ENCODE measurements at regions not wholly inside any gene's neighbourhood (a gene's known extent, or its start where the extent isn't known, plus 50 kb on each side); places are given as distances from the start of the nearest gene placed in this dataset.

DNA sequence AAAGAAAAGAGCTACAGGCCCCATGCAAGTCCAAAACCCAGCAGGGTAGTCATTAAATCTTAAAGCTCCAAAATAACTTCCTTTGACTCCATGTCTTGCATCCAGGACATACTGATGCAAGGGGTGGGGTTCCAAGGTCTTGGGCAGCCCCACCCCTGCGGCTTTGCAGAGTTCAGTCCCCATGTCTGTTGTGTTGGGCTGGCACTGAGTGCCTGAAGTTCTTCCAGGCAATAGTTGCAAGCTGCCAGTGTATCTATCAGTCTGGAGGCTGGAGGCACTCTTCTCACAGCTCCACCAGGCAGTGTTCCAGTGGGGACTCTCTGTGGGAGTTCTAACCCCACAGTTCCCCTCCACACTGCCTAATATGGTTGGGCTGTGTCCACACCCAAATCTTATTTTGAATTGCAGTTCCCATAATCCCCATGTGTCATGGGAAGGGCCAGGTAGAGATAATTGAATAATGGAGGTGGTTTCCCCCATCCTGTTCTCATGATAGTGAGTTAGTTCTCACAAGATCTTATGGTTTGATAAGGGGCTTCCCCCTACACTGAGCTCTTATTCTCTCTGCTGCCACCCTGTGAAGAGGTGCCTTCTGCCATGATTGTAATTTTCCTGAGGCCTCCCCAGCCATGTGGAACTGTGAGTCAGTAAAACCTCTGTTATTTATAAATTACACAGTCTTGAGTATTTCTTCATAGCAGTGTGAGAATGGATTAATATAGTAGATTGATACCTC lies 237.5 kb upstream of the ADRA1B start:
- H3K4me1 ChIP-seq (ENCODE audit: low read length), result peaks cover 13% of the 10 kb centered on the region
- TF ChIP-seq EZH2 (optimal IDR thresholded peaks at IDR 0.05; ENCODE audit: low read depth, low read length), result no peak
- TF ChIP-seq, protein P1, sequence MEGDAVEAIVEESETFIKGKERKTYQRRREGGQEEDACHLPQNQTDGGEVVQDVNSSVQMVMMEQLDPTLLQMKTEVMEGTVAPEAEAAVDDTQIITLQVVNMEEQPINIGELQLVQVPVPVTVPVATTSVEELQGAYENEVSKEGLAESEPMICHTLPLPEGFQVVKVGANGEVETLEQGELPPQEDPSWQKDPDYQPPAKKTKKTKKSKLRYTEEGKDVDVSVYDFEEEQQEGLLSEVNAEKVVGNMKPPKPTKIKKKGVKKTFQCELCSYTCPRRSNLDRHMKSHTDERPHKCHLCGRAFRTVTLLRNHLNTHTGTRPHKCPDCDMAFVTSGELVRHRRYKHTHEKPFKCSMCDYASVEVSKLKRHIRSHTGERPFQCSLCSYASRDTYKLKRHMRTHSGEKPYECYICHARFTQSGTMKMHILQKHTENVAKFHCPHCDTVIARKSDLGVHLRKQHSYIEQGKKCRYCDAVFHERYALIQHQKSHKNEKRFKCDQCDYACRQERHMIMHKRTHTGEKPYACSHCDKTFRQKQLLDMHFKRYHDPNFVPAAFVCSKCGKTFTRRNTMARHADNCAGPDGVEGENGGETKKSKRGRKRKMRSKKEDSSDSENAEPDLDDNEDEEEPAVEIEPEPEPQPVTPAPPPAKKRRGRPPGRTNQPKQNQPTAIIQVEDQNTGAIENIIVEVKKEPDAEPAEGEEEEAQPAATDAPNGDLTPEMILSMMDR (IDR thresholded peaks at IDR 0.05; ENCODE audit: low read length), result no peak
- no peak for TF ChIP-seq EZH2phosphoT487 (IDR thresholded peaks at IDR 0.05; ENCODE audit: low read length)
- H3K36me3 ChIP-seq (replicated peaks; ENCODE audit: insufficient read depth, low read length), result no peaks in the 10 kb centered on the region
- H3K79me2 ChIP-seq (ENCODE audit: low read length), result no peaks in the 10 kb centered on the region
- H2AFZ ChIP-seq (ENCODE audit: low read length), result no peak overlapping the region
- DNase-seq, result no peak
- H4K20me1 ChIP-seq (ENCODE audit: insufficient read depth, low read length), result no peaks in the 10 kb centered on the region
- H3F3A ChIP-seq (ENCODE audit: insufficient read depth, low read length), result no peaks in the 10 kb centered on the region; the same call in 1 of the 2 replicates
- H3K4me2 ChIP-seq (ENCODE audit: low read depth, low read length), result no peak overlapping the region
- no peaks in the 10 kb centered on the region for H3K9me2 ChIP-seq (replicated peaks; ENCODE audit: insufficient read depth, low read length)
- no peaks in the 10 kb centered on the region for H3K27me3 ChIP-seq (replicated peaks; ENCODE audit: insufficient read depth, low read length)
- no peaks in the 10 kb centered on the region for H3K9me3 ChIP-seq (replicated peaks; ENCODE audit: insufficient read depth, low read length)
- H3K9ac ChIP-seq (ENCODE audit: low read length), result no peak overlapping the region
- H3K27ac ChIP-seq (ENCODE audit: low read length), result no peak overlapping the region
- H3K4me3 ChIP-seq (ENCODE audit: low read length), result no peak overlapping the region

DNA sequence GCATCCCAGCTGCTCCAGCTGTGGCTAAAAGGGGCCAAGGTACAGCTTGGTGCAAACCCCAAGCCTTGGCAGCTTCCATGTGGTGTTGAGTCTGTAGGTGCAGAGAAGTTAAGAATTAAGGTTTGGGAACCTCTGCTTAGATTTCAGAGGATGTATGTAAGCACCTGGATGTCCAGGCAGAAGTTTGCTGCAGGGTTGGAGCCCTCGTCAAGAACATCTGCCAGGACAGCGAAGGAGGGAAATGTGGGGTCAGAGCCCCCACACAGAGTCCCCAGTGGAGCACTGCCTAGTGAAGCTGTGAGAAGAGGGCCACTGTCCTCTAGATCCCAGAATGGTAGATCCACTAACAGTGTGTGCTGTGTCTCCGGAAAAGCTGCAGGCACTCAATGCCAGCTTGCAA lies 236.2 kb upstream of the ADRA1B start:
- H2AFZ ChIP-seq (ENCODE audit: low read length), result no peak overlapping the region
- H3K27me3 ChIP-seq (replicated peaks; ENCODE audit: insufficient read depth, low read length), result no peaks in the 10 kb centered on the region
- peaks cover 13% of the 10 kb centered on the region for H3K4me1 ChIP-seq (ENCODE audit: low read length)
- no peaks in the 10 kb centered on the region for H4K20me1 ChIP-seq (ENCODE audit: insufficient read depth, low read length)
- H3K36me3 ChIP-seq (replicated peaks; ENCODE audit: insufficient read depth, low read length), result no peaks in the 10 kb centered on the region
- no peak overlapping the region for H3K4me2 ChIP-seq (ENCODE audit: low read depth, low read length)
- H3K9me2 ChIP-seq (replicated peaks; ENCODE audit: insufficient read depth, low read length), result no peaks in the 10 kb centered on the region
- H3F3A ChIP-seq (ENCODE audit: insufficient read depth, low read length), result no peaks in the 10 kb centered on the region; the same call in 1 of the 2 replicates
- no peak for DNase-seq
- H3K9ac ChIP-seq (ENCODE audit: low read length), result no peak overlapping the region
- no peaks in the 10 kb centered on the region for H3K9me3 ChIP-seq (replicated peaks; ENCODE audit: insufficient read depth, low read length)
- H3K79me2 ChIP-seq (ENCODE audit: low read length), result no peaks in the 10 kb centered on the region
- H3K4me3 ChIP-seq (ENCODE audit: low read length), result no peak overlapping the region
- no peak overlapping the region for H3K27ac ChIP-seq (ENCODE audit: low read length)
- TF ChIP-seq, protein P1 (IDR thresholded peaks at IDR 0.05; ENCODE audit: low read length), result no peak
- no peak for TF ChIP-seq EZH2 (optimal IDR thresholded peaks at IDR 0.05; ENCODE audit: low read depth, low read length)
- TF ChIP-seq EZH2phosphoT487 (IDR thresholded peaks at IDR 0.05; ENCODE audit: low read length), result no peak

DNA sequence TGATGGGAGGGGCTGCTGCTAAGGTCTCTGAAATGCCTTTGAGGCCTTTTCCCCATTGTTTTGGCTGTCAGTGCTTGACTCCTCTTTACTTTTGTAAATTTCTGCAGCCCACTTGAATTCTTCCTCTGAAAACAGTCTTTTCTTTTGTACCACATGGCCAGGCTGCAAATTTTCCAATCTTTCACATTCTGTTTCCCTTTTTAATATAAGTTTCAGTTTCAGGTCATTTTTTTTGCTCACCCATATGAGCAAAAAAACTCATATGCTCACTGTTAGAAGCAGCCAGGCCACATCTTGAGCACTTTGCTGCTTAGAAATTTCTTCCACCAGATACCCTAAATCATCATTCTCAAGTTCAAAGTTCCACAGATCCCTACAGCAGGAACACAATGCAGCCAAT lies 234.6 kb upstream of the ADRA1B start:
- Histone ChIP-seq H3K36me3 (replicated peaks; ENCODE audit: insufficient read depth, low read length) (no peaks in the 10 kb centered on the region), H3K4me3 (ENCODE audit: low read length) (no peak overlapping the region), H3F3A (ENCODE audit: insufficient read depth, low read length) (no peaks in the 10 kb centered on the region; the same call in 1 of the 2 replicates), H3K4me2 (ENCODE audit: low read depth, low read length) (peak overlapping the region; percentile 29; the same call in 1 of the 2 replicates), H3K4me1 (ENCODE audit: low read length) (peaks cover 13% of the 10 kb centered on the region), H4K20me1 (ENCODE audit: insufficient read depth, low read length) (no peaks in the 10 kb centered on the region), H3K79me2 (ENCODE audit: low read length) (no peaks in the 10 kb centered on the region), H3K27me3 (replicated peaks; ENCODE audit: insufficient read depth, low read length) (no peaks in the 10 kb centered on the region), H3K9me3 (replicated peaks; ENCODE audit: insufficient read depth, low read length) (no peaks in the 10 kb centered on the region), H2AFZ (ENCODE audit: low read length) (no peak overlapping the region), H3K27ac (ENCODE audit: low read length) (peak overlapping the region; percentile 32; the same call in 1 of the 2 replicates), H3K9me2 (replicated peaks; ENCODE audit: insufficient read depth, low read length) (no peaks in the 10 kb centered on the region), H3K9ac (ENCODE audit: low read length) (no peak overlapping the region)
- TF ChIP-seq EZH2 (optimal IDR thresholded peaks at IDR 0.05; ENCODE audit: low read depth, low read length) (no peak), EZH2phosphoT487 (IDR thresholded peaks at IDR 0.05; ENCODE audit: low read length) (no peak)
- TF ChIP-seq, protein P1 (IDR thresholded peaks at IDR 0.05; ENCODE audit: low read length), result no peak
- DNase-seq, result peak; percentile 51
